Esophagus squamous epithelium (tissue), 5 donors: ENCODE measurements at regions not wholly inside any gene's neighbourhood (a gene's known extent, or its start where the extent isn't known, plus 50 kb on each side); places are given as distances from the start of the nearest gene placed in this dataset.
"Not testable (repeated sequence)": the region's sequence is repeated elsewhere in the genome, so short reads cannot be mapped to it uniquely, and the experiment has no call there.

ENCODE experiments used
- DNase-seq: peaks from one replicate; lab custom pipeline; 2025; lab: John Stamatoyannopoulos, UW
- H3K27ac ChIP-seq, 4 donors: fragments of 200-600 bp; sonication (generic); one replicate each; pipeline ENCODE4 v1.5.1; 2016 to 2019; ENCODE audit warnings: mild to moderate bottlenecking in 1 of 4
- H3K27me3 ChIP-seq, 4 donors: fragments of 200-600 bp; sonication (generic); 1 replicate in 3 of 4; 2 replicates in 1 of 4; pipeline versions ENCODE4 v1.5.1 to v1.6.0; 2017 to 2021; ENCODE audit warnings: antibody characterized with exemption in 1 of 4
- H3K36me3 ChIP-seq, 3 donors: fragments of 200-600 bp; sonication (generic); one replicate each; pipeline ENCODE4 v1.5.1; 2016 to 2019
- H3K4me1 ChIP-seq, 3 donors: fragments of 200-600 bp; sonication (generic); one replicate each; pipeline ENCODE4 v1.5.1; 2017 to 2019
- H3K4me3 ChIP-seq, 4 donors: fragments of 200-600 bp; sonication (generic); 1 replicate in 3 of 4; 2 replicates in 1 of 4; pipeline ENCODE4 v1.5.1; 2016 to 2019; ENCODE audit warnings: mild to moderate bottlenecking in 2 of 4, moderate library complexity in 1 of 4
- H3K9me3 ChIP-seq, 3 donors: fragments of 200-600 bp; sonication (generic); one replicate each; pipeline ENCODE4 v1.5.1; 2016 to 2019
- CTCF ChIP-seq, 6 experiments: fragments of 450-650 bp in 4 of 6; fragments of 200-600 bp in 2 of 6; sonication (generic) in 2 of 6; IDR thresholded peaks; one replicate each; pipeline ENCODE4 v1.5.1; 2016 to 2019; ENCODE audit warnings: antibody characterized with exemption in 6 of 6, mild to moderate bottlenecking in 4 of 6, moderate library complexity in 4 of 6
- POLR2A ChIP-seq, 4 donors: fragments of 450-650 bp; IDR thresholded peaks; one replicate each; pipeline ENCODE4 v1.6.1; 2017; ENCODE audit warnings: antibody characterized with exemption in 4 of 4, mild to moderate bottlenecking in 4 of 4, moderate library complexity in 3 of 4
- WGBS, 2 donors: methylation state at CpG; one replicate each; pipeline ENCODE4 v1.1.5; 2018; 5-methylcytosine and 5-hydroxymethylcytosine counted together
- intact Hi-C: fragments of 100-400 bp; cut with DNase I; formaldehyde crosslinking; loops from one replicate; pipeline ENCODE4 v1.15.0; 2022
- donor health status: DM: yes; HTN: yes; CAD: no.

GRCh38 chr1:145553795-145554194 is 54.0 kb upstream of the GPR89A start:
- H3K27ac ChIP-seq, DNase-seq, H3K36me3 ChIP-seq, intact Hi-C loops, H3K9me3 ChIP-seq, H3K27me3 ChIP-seq, H3K4me1 ChIP-seq, H3K4me3 ChIP-seq: not testable (repeated sequence)

GRCh38 chr1:145545055-145545454 is 62.7 kb upstream of the GPR89A start:
- Histone ChIP-seq H3K4me3 (no peak overlapping the region), H3K27me3 (peaks cover 0 to 16% (median 0%) of the 10 kb centered on the region in 4 donors), H3K9me3 (no peaks in the 10 kb centered on the region), H3K27ac (no peak overlapping the region), H3K4me1 (no peaks in the 10 kb centered on the region), H3K36me3 (no peaks in the 10 kb centered on the region)
- intact Hi-C loops: no loop called here
- TF ChIP-seq POLR2A (IDR thresholded peaks at IDR 0.05) (no peak), CTCF (IDR thresholded peaks at IDR 0.05) (no peak)
- no peak for DNase-seq
- 81 to 83% methylated on average over 2 of the region's 2 CpGs for WGBS, 2 donors

- H3K36me3 ChIP-seq, H3K4me1 ChIP-seq, intact Hi-C loops, DNase-seq, H3K9me3 ChIP-seq, H3K4me3 ChIP-seq, H3K27ac ChIP-seq: not testable (repeated sequence)
- 50 to 63% methylated on average over 2 to 4 of the region's 6 CpGs for WGBS, 2 donors
- H3K27me3 ChIP-seq: peaks cover 0 to 16% (median 0%) of the 10 kb centered on the region in 4 donors
Observed at GRCh38 chr1:145541685-145542084, 66.1 kb upstream of the GPR89A start.

- DNase-seq, H3K4me3 ChIP-seq, H3K4me1 ChIP-seq, H3K36me3 ChIP-seq, intact Hi-C loops, H3K27ac ChIP-seq, H3K9me3 ChIP-seq: not testable (repeated sequence)
- WGBS, 2 donors: 32 to 36% methylated on average over 7 to 9 of the region's 9 CpGs
- peaks cover 0 to 16% (median 0%) of the 10 kb centered on the region in 4 donors for H3K27me3 ChIP-seq
Observed at GRCh38 chr1:145541246-145541645, 66.5 kb upstream of the GPR89A start.

GRCh38 chr1:145538118-145538882 is 69.5 kb upstream of the GPR89A start:
- H3K9me3 ChIP-seq, H3K27ac ChIP-seq, H3K4me3 ChIP-seq, H3K4me1 ChIP-seq, H3K36me3 ChIP-seq, intact Hi-C loops, DNase-seq: not testable (repeated sequence)
- WGBS, 2 donors: 33 to 58% methylated on average over 2 to 3 of the region's 3 CpGs
- H3K27me3 ChIP-seq: peaks cover 0 to 16% (median 0%) of the 10 kb centered on the region in 4 donors

GRCh38 chr1:145537003-145537402 is 70.8 kb upstream of the GPR89A start:
- WGBS, 2 donors: 62 to 82% methylated on average over 2 of the region's 2 CpGs
- H3K27ac ChIP-seq, H3K36me3 ChIP-seq, intact Hi-C loops, H3K4me3 ChIP-seq, H3K27me3 ChIP-seq, H3K9me3 ChIP-seq, DNase-seq, H3K4me1 ChIP-seq: not testable (repeated sequence)

GRCh38 chr1:145535461-145535860 is 72.3 kb upstream of the GPR89A start:
- H3K27me3 ChIP-seq, H3K27ac ChIP-seq, H3K4me3 ChIP-seq, H3K4me1 ChIP-seq, H3K36me3 ChIP-seq, intact Hi-C loops, DNase-seq, H3K9me3 ChIP-seq: not testable (repeated sequence)
- WGBS, 2 donors: 0 to 14% methylated on average over 2 of the region's 2 CpGs

- H3K9me3 ChIP-seq, H3K27me3 ChIP-seq, H3K4me1 ChIP-seq, H3K36me3 ChIP-seq, H3K4me3 ChIP-seq, H3K27ac ChIP-seq, DNase-seq, intact Hi-C loops: not testable (repeated sequence)
- 36 to 60% methylated on average over 1 of the region's 1 CpG for WGBS, 2 donors
Observed at GRCh38 chr1:145528068-145528564, 79.7 kb upstream of the GPR89A start.

GRCh38 chr1:145520159-145520558 is 87.6 kb upstream of the GPR89A start:
- H3K4me1 ChIP-seq, H3K27me3 ChIP-seq, H3K9me3 ChIP-seq, H3K36me3 ChIP-seq, intact Hi-C loops, DNase-seq, H3K27ac ChIP-seq, H3K4me3 ChIP-seq: not testable (repeated sequence)
- 67 to 71% methylated on average over 1 to 3 of the region's 3 CpGs for WGBS, 2 donors

GRCh38 chr1:145519302-145519701 is 88.5 kb upstream of the GPR89A start:
- DNase-seq, H3K36me3 ChIP-seq, intact Hi-C loops, H3K4me1 ChIP-seq, H3K27me3 ChIP-seq, H3K27ac ChIP-seq, H3K9me3 ChIP-seq, H3K4me3 ChIP-seq: not testable (repeated sequence)
- 78 to 79% methylated on average over 3 of the region's 3 CpGs for WGBS, 2 donors

- H3K4me1 ChIP-seq, DNase-seq, H3K27me3 ChIP-seq, H3K9me3 ChIP-seq, H3K4me3 ChIP-seq, H3K27ac ChIP-seq, intact Hi-C loops, H3K36me3 ChIP-seq: not testable (repeated sequence)
- no CpG with 5 or more reads among the region's 2 CpGs for WGBS, 2 donors
Observed at GRCh38 chr1:145513017-145513416, 87.6 kb upstream of the NBPF20 start.

GRCh38 chr1:145508053-145508452 is 82.7 kb upstream of the NBPF20 start:
- H3K4me1 ChIP-seq, H3K36me3 ChIP-seq, H3K27me3 ChIP-seq, H3K27ac ChIP-seq, intact Hi-C loops, H3K9me3 ChIP-seq, H3K4me3 ChIP-seq, DNase-seq: not testable (repeated sequence)
- WGBS, 2 donors: no CpG with 5 or more reads among the region's 1 CpG
